HepG2 (cell line): ENCODE measurements at regions not wholly inside any gene's neighbourhood (a gene's known extent, or its start where the extent isn't known, plus 50 kb on each side); places are given as distances from the start of the nearest gene placed in this dataset.

Experiments used
- ADNP ChIP-seq: sonication (generic); formaldehyde crosslinking; IDR thresholded peaks from 2 replicates; pipeline ENCODE4 v1.4.0; 2020; ENCODE audit warnings: missing genetic modification reagents
- ATF3 ChIP-seq: sonication (generic); formaldehyde crosslinking; IDR thresholded peaks from 2 replicates; pipeline ENCODE4 v1.4.0; 2020; ENCODE audit warnings: missing genetic modification reagents
- EHMT2 ChIP-seq: fragments of 200-600 bp; sonication (generic); IDR thresholded peaks from 2 replicates; pipeline ENCODE4 v1.7.0; 2017; ENCODE audit warnings: antibody characterized with exemption, low read depth, low read length, borderline replicate concordance
- ELF1 ChIP-seq: sonication (generic); formaldehyde crosslinking; IDR thresholded peaks from 2 replicates; pipeline ENCODE4 v1.4.0; 2020; ENCODE audit warnings: missing genetic modification reagents
- FUBP1 ChIP-seq: sonication (generic); formaldehyde crosslinking; IDR thresholded peaks from 2 replicates; pipeline ENCODE4 v1.5.1; 2020; ENCODE audit warnings: missing genetic modification reagents, mild to moderate bottlenecking, borderline replicate concordance
- GZF1 ChIP-seq: sonication (generic); formaldehyde crosslinking; IDR thresholded peaks from 2 replicates; pipeline ENCODE4 v1.5.1; 2020; ENCODE audit warnings: mild to moderate bottlenecking, missing genetic modification reagents
- HMG20A ChIP-seq: IDR thresholded peaks from 2 replicates; pipeline ENCODE4 v1.6.1; 2016; ENCODE audit warnings: borderline replicate concordance
- MIER2 ChIP-seq: IDR thresholded peaks from 2 replicates; pipeline ENCODE4 v1.6.1; 2016; ENCODE audit warnings: missing biosample characterization, missing genetic modification reagents
- NR2F6 ChIP-seq, 2 experiments: IDR thresholded peaks; 2 replicates each; pipeline ENCODE4 v1.6.1; 2016; ENCODE audit warnings: antibody characterized with exemption in 1 of 2, mild to moderate bottlenecking in 1 of 2
- SNAPC5 ChIP-seq: sonication (generic); formaldehyde crosslinking; IDR thresholded peaks from 2 replicates; pipeline ENCODE4 v1.8.1; 2023; ENCODE audit warnings: mild to moderate bottlenecking, missing genetic modification reagents, borderline replicate concordance
- SP1 ChIP-seq, 2 experiments: fragments of 450-650 bp in 1 of 2; sonication (generic) in 1 of 2; formaldehyde crosslinking in 1 of 2; IDR thresholded peaks; 2 replicates each; pipeline versions ENCODE4 v1.4.0 to v1.6.1; 2016 to 2020; ENCODE audit warnings: missing genetic modification reagents in 1 of 2
- SP5 ChIP-seq: IDR thresholded peaks from 2 replicates; pipeline ENCODE4 v1.6.1; 2016; ENCODE audit warnings: low read depth, borderline replicate concordance
- UBTF ChIP-seq: sonication (generic); formaldehyde crosslinking; IDR thresholded peaks from 2 replicates; pipeline ENCODE4 v1.4.0; 2020; ENCODE audit warnings: mild to moderate bottlenecking, missing genetic modification reagents
- ZFP36 ChIP-seq: fragments of 150-350 bp; IDR thresholded peaks from 2 replicates; pipeline ENCODE4 v1.6.1; 2018; ENCODE audit warnings: borderline replicate concordance, low read length, low read depth; ENCODE audit not compliant: partially characterized antibody
- ZKSCAN8 ChIP-seq: IDR thresholded peaks from 2 replicates; pipeline ENCODE4 v1.6.1; 2016; ENCODE audit warnings: borderline replicate concordance, missing genetic modification reagents, missing compliant biosample characterization
- ZNF12 ChIP-seq: sonication (generic); formaldehyde crosslinking; IDR thresholded peaks from 2 replicates; pipeline ENCODE4 v1.5.0; 2020; ENCODE audit warnings: missing genetic modification reagents
- ZNF33A ChIP-seq: sonication (generic); formaldehyde crosslinking; IDR thresholded peaks from 2 replicates; pipeline ENCODE4 v1.5.1; 2020; ENCODE audit warnings: missing genetic modification reagents, mild to moderate bottlenecking, moderate library complexity, borderline replicate concordance
- ZNF382 ChIP-seq: sonication (generic); formaldehyde crosslinking; IDR thresholded peaks from 2 replicates; pipeline ENCODE4 v1.5.0; 2020; ENCODE audit warnings: missing genetic modification reagents, mild to moderate bottlenecking, borderline replicate concordance
- ZNF446 ChIP-seq: sonication (generic); formaldehyde crosslinking; IDR thresholded peaks from 2 replicates; pipeline ENCODE4 v1.5.0; 2020; ENCODE audit warnings: mild to moderate bottlenecking, missing genetic modification reagents
- ZNF549 ChIP-seq: sonication (generic); formaldehyde crosslinking; IDR thresholded peaks from 2 replicates; pipeline ENCODE4 v1.5.0; 2020; ENCODE audit warnings: missing genetic modification reagents
- ZSCAN21 ChIP-seq: sonication (generic); formaldehyde crosslinking; IDR thresholded peaks from 2 replicates; pipeline ENCODE4 v1.8.0; 2022; ENCODE audit warnings: mild to moderate bottlenecking, missing genetic modification reagents, moderate library complexity, borderline replicate concordance
- TF ChIP-seq, protein P1 (sequence below): IDR thresholded peaks from 2 replicates; pipeline ENCODE4 v1.6.1; 2016; ENCODE audit warnings: missing biosample characterization, missing genetic modification reagents, low read depth
- TF ChIP-seq, protein P2 (sequence below): sonication (generic); formaldehyde crosslinking; IDR thresholded peaks from 2 replicates; pipeline ENCODE4 v1.4.0; 2020; ENCODE audit warnings: missing genetic modification reagents, mild to moderate bottlenecking, borderline replicate concordance

DNA sequence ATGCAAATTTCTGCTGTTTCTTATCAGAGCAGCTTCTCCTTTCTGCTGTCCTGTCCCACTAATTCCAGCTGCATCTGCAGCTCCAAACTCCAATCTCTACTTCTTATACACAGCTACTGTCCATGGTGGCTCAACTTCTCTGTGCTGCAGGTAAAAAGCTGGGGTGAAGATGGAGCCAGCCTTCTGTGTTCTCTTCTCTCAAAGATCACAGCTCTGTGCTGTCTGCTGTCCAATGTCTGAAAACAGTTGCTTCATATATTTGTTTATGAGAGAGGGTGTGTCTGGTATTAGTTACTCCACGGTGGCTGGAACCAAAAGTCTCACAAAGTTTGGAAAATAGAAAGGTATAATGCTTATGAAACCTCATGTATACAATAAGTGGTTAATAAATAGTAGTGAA is 445.8 kb upstream of the TBX3 start (continued):
- TF ChIP-seq ZNF382 (CRISPR knock-in tag) (no peak), SP5 (no peak), ZNF33A (CRISPR knock-in tag) (no peak), ZNF446 (CRISPR knock-in tag) (no peak), UBTF (CRISPR knock-in tag) (no peak), ELF1 (CRISPR knock-in tag) (no peak), ATF3 (CRISPR knock-in tag) (no peak), MIER2 (CRISPR knock-in tag) (peak; percentile 84; the same call in 1 of the 2 replicates), HMG20A (CRISPR knock-in tag) (no peak), ADNP (CRISPR knock-in tag) (no peak), FUBP1 (CRISPR knock-in tag) (no peak), ZSCAN21 (CRISPR knock-in tag) (no peak), ZFP36 (no peak), ZNF12 (CRISPR knock-in tag) (no peak), SP1 (IDR thresholded peaks at IDR 0.05) (no peak), SP1 (CRISPR knock-in tag; IDR thresholded peaks at IDR 0.05) (no peak), ZKSCAN8 (CRISPR knock-in tag) (no peak), SNAPC5 (CRISPR knock-in tag) (no peak), NR2F6 (IDR thresholded peaks at IDR 0.05) (no peak), NR2F6 (CRISPR knock-in tag; IDR thresholded peaks at IDR 0.05) (no peak), EHMT2 (0 out of 2 replicates have a peak, but pooled peaks have one; percentile 28), ZNF549 (CRISPR knock-in tag) (no peak), GZF1 (CRISPR knock-in tag) (no peak)
- TF ChIP-seq, protein P1, sequence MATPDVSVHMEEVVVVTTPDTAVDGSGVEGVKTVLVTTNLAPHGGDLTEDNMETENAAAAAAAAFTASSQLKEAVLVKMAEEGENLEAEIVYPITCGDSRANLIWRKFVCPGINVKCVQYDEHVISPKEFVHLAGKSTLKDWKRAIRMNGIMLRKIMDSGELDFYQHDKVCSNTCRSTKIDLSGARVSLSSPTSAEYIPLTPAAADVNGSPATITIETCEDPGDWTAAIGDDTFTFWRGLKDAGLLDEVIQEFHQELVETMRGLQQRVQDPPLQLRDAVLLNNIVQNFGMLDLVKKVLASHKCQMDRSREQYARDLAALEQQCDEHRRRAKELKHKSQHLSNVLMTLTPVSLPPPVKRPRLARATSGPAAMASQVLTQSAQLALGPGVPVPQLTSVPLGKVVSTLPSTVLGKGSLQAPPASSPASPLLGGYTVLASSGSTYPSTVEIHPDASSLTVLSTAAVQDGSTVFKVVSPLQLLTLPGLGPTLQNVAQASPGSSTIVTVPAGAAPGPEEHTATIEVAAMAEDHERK (CRISPR knock-in tag) = no peak
- TF ChIP-seq, protein P2, sequence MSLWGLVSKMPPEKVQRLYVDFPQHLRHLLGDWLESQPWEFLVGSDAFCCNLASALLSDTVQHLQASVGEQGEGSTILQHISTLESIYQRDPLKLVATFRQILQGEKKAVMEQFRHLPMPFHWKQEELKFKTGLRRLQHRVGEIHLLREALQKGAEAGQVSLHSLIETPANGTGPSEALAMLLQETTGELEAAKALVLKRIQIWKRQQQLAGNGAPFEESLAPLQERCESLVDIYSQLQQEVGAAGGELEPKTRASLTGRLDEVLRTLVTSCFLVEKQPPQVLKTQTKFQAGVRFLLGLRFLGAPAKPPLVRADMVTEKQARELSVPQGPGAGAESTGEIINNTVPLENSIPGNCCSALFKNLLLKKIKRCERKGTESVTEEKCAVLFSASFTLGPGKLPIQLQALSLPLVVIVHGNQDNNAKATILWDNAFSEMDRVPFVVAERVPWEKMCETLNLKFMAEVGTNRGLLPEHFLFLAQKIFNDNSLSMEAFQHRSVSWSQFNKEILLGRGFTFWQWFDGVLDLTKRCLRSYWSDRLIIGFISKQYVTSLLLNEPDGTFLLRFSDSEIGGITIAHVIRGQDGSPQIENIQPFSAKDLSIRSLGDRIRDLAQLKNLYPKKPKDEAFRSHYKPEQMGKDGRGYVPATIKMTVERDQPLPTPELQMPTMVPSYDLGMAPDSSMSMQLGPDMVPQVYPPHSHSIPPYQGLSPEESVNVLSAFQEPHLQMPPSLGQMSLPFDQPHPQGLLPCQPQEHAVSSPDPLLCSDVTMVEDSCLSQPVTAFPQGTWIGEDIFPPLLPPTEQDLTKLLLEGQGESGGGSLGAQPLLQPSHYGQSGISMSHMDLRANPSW = no peak
